AML-193 (cell line): ENCODE measurements at regions not wholly inside any gene's neighbourhood (a gene's known extent, or its start where the extent isn't known, plus 50 kb on each side); places are given as distances from the start of the nearest gene placed in this dataset.
"Not testable (repeated sequence)": the region's sequence is repeated elsewhere in the genome, so short reads cannot be mapped to it uniquely, and the experiment has no call there.

Experiments used
- DNase-seq, 2 experiments: peaks; one replicate each; lab custom pipeline; 2025; lab: John Stamatoyannopoulos, UW

DNA sequence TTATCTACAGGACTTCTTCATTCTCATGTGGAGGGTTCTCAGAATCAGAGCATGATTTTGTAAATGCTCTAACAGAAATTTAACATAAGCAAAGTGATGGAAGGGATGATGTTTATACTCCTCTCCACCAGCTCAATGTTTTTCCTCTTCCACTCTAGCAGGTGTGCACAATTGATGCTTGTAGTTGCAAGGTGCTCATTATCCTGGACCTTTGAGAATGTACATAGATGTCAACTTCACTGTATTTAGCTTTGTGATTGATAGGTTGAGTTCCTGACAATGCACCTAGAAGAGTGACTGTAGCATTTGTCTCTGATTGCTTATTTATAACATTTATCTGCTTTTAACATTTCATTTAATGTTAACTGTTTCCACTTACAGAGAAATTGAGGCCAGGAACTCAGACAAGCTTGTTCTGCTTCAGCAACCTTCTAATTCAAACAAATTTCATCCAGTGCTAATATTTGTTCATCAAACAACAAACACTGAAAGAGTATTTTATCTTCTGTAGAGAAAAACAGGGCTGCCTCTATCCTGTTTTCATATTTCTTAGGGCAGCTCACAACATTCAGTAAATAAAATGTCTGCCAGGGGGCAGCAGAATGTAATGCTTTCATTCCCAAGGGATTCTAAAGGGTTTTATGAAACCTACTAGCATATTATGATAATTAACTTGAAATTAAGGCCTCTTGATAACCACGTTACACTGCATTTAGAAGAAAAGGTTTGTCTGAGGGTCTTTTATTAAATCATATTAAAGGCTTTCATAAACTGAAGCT is 127.9 kb upstream of the NOL4 start:
- DNase-seq: no peak

DNA sequence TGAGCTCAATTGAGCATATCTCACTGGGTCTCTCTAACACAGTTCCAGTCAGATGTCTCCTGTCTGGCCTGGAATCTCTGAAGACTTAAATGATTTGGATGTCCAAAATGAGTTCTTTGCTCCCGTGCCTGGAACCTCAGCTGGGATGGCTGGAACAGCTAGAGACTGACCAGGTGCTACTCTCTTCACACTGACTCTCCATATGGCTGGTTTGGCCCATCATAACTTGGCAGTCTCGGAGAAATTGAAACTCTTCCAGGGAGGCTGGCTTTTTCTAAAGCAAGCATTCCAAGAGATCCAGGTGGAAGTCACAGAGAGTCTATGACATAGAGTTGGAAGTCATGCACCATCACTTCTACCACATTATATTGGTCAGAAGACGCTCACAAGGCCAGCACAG is 129.6 kb upstream of the NOL4 start:
- DNase-seq: no peak

DNA sequence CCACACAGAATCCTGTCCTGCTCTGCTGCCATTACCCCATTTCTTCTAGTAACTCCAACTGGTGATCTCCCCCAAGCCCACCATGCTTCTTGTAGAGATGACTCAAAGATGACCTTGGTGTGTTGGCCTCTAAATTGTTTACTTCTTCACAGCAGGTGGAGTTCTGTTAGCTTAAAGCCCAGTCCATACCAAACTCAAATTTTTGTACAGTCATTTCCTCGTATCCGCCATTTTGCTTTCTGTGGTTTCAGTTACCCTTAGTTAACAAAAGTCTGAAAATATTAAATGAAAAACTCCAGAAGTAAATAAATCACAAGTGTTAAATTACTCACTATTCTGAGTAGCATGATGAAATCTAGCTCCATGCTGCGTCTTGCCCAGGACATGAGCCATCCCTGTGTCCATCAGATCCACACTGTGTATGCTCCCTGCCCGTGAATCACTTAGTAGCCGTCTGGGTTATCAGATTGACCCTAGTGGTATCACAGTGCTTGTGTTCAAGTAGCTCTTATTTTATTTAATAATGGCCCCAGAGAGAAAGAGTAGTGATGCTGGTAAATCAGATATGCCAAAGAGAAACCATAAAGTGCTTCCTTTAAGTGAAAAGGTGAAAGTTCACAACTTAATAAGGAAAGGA is 133.3 kb upstream of the NOL4 start:
- DNase-seq: no peak

DNA sequence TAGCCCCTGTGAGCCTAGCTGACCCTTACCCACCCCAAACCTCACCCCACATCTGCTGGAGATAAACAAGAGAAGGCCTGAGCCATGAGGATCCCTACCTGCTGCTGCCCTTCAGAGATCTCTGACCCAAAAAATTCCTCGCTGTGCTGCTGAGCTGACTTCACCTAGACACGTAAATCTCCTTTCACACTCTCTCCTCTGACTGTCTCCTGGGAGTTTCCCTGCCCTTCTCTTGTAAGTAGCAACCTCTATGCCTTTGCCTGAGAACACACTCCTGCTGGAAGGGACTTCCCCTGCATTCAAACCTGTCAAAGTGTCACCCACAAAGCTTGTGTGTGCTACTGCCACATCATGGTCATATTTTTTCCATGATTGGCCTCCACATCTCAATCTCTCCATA is 134.2 kb upstream of the NOL4 start:
- no peak for DNase-seq

DNA sequence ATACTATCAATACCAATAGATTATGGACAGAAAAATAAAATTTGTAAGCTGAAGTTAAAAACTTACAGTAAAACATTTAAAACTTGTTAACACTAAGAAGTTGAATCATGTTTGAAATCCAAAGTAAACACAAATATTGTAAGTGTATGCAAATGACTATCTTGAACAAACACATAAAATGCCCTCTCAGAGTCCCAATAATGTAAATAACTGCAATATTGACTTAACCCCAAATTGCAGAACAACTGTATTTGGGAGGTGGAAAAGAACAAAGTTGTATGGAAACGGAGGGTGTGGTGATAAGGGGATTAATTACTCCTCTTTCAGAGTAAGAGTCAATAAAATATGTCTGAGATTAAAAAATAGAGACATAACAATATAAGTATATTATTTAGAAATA is 140.0 kb upstream of the NOL4 start:
- DNase-seq: no peak

DNA sequence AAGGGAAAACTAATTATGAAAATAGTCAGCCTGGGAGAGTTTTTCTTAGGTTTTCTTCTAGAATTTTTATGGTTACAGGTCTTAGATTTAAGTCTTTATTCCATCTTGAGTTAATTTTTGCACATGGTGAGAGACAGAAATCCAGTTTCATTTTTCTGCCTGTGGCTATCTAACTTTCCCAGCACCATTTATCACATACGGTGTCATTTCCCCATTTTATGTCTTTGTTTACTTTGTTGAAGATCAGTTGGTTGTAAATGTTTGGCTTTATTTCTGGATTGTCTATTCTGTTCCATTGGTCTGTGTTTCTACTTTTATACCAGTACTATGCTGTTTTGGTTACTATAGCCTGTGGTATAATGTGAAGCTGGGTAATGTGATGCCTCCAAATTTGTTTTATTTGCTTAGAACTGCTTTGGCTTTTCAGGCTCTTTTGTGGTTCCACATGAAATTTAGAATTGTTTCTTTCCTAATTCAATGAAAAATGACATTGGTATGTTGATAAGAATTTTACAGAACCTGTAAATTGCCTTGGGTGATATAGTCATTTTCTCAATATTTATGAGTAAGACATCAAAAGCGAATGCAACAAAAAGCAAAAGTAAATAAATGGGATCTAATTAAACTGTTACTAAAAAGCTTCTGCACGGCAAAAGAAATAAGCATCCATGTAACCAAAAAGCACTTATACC is 146.1 kb upstream of the NOL4 start:
- DNase-seq: no peak

DNA sequence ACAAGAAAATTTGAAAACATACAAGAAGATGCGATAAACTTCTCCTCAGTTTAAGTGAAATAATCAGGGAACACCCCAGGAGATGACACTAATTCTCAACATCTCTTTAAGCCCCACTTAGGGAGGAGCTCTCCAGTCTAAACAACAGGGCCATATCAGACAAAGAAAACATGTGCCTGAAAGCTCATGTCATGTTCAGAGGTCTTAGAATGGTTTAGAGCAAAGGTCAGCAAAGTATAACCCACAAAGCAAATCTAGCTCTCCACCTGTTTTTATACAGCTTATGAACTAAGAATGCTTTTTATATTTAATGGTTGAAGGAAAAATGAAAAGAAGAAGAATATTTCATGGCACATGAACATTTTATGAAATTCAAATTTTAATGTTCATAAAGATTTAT is 155.6 kb upstream of the NOL4 start:
- no peak for DNase-seq

DNA sequence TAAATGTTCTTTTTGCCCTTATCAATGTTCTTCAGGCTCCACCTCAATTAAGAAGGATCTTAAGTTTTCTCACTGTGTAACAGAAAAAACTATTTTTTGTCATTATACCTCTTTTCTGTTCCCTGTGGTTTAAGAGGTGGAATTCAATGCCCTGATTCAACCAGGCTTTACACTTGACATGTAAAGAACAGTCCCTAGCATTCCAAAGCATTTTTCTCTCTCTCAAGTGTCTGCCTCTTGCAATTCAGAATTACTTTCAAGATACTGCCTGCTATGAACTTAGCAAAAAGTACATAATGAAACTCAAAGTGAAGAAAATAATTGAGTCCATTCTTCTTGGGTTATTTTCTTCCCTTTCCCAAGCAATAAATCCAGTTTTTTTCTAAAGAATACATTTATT is 160.6 kb upstream of the NOL4 start:
- DNase-seq: no peak

DNA sequence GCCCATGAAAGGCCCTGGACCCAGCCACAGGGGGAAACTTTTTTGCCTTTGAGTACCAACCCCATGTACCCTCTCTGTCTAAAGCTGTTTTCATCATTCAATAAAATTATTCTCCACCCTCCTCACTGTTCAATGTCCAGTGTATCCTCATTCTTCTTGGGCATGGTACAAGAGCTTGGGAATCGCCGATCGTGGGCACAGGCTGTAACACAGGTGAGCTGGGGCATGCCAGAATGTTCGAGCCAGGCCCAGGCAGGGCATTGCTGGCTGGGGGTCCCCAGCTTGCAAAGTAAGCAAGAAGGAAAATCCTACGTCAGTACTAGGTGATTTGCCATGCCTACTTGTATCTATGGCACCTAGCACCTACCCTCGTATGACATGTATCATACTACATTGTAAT is 162.1 kb upstream of the NOL4 start:
- DNase-seq: no peak

DNA sequence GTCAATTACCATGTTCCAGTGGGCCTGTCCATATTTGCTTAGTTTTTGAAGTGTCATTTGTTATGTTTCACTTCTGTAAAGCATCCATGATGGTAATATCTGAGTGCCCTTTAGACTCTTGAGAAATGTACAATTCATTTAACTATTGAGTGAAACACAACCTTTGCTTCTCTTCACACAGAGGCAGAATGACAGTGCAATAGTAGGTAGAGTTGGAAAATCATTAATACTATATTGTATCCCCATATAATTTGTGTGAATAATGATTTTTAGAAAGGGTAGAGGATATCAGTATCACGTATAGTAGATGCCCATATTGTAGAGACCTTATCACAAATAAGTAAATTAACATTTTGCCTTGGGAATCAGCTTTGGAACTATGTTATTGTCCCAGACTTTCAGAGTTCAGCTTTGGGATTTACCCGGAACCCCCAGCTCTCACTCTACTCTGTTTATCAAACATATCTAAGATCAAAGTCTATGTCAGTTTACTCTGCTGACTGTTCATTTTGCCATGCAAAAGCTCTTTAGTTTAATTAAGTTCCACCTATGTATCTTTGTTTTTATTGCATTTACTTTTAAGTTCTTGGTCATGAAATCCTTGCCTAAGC is 172.7 kb upstream of the NOL4 start:
- DNase-seq: no peak

DNA sequence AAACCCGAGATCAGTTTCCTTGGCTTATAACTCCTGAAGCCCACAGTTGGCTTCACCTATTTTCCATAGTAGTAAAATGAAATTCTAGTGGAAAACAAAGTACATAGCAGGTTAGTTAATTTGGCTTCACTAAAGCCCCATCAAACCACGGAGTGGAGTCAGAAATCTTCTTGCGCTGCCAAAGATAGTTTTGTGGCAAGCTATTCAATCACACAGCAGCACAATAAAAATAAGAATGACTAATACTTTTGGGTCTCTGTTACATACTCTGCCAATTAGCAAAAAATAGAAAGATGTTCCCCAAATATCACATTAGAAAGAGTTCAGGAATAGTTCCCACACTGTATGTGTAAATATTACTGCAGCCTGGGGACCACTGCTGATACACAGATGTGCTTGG is 175.2 kb upstream of the NOL4 start:
- DNase-seq: no peak

DNA sequence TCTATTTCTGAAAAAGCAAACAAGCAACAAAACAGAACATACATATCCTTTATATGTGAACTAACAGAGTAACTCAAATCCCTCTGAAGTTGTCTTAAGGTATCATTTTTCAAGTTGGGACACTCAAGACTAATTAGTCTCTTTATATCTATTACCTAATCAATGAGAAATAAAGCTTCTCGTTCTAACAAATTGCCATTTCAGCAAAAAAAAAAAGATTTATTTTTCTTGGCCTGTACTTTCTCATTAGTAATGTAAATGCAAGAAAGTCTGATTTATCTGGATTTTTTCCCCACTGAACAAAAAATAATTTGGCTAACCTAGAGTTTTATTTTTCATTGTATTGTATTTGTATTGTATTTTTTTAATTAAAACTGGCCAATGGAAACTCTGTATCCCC is 176.1 kb upstream of the NOL4 start:
- no peak for DNase-seq

DNA sequence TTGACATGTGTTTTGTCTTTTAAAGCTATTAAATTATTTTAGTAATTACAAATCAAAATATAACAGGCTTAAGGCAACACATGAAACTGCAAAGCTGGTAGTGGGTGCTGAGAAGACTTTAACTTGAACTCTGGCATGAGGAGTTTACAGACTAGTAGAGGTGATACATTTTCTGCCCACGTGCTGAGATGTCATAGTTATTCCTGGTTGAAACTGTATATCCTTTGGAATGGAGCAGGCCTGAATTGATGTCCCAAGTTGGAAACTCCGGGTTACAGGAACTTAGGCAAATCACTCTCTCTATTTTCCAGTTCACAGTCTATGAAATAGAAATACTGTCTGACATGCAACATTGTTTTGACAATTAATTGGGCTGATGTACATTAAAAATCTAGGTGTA is 177.1 kb upstream of the NOL4 start:
- DNase-seq: no peak

DNA sequence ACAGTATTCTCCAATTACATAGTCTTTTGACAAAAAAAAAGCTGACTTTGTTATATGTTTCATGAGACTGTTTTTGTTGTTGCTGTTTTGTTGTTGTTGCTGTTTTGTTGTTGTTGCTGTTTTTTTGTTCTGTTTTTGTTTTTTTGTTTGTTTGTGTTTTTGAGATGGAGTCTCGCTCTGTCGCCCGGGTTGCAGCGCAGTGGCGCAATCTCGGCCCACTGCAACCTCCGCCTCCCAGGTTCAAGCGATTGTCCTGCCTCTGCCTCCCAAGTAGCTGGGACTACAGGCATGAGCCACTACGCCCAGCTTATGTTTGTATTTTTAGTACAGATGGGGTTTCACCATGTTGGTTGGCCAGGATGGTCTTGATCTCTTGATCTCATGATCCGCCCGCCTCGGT is 182.8 kb upstream of the NOL4 start:
- not testable (repeated sequence) for DNase-seq

DNA sequence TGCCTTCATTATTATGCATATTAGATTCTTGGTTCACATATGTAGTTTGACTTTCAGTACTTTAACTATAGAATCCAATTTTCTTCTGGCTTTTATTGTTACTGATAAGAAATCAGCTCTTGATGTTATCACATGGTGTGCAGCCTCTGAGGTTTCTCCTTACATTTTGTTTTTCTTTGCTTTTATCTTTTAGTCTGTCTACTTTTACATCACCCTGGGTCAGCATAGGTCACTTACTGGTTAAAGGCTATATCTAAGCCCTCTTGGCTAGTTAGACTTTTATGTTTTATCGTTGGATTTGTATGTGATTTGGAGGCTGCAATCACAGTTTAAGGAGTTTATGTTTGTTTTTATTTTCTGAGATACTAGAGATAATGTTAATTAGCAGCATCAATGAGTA is 187.2 kb upstream of the NOL4 start:
- no peak for DNase-seq

DNA sequence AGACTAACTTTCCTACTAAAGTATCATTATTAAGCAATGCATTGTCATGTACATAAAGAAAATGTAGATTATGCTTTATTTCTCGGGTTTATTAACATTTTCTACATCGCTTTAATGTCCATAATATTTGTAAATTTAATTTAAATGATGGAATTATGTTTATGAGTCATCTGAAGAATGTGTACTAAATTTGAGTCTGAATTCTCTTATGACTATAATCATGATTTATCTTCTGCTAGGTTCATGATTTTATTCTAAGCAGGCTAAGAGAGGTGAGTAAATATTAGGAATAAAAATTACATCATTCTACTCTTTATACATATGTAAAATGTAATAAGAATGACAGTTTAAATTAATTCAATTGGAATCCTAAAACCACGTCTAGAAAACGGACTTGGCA is 206.3 kb upstream of the NOL4 start:
- DNase-seq: no peak

DNA sequence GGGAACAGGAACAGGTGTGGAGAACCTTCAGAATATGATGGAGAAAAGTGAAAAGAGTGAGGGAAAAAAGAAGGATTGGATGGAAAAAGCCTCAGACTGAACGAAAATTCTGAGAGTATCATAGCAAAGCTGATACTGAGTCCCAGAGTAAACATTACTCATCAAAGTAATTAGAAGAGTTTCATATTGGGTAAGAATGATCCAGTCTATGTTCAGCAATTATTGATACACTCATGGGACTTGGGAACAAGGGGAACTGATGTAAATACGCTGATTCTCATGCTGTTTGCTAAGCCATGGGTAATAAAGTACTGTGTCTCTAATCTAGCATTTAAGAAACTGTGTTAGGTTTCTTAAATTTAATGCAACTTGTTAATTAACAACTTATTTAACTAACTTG is 219.9 kb upstream of the NOL4 start:
- no peak for DNase-seq

DNA sequence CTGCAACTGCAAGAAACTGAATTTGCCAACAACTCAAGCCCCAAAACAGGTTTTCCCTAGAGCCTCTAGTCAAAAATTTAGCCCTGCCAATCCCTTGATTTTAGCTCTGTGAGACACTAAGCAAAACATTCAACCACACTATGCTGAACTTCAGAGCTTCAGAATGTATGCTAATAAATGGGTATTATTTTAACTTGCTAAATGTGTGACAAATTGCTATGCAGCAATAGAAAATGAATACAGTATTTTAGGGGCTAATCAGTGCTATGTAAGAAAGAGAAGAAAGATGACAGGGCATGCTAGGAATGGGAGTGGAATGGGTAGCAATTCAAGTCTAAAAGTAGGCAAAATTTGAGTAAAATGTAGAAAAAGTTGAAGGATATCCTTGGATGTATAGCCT is 223.9 kb upstream of the NOL4 start:
- no peak for DNase-seq

DNA sequence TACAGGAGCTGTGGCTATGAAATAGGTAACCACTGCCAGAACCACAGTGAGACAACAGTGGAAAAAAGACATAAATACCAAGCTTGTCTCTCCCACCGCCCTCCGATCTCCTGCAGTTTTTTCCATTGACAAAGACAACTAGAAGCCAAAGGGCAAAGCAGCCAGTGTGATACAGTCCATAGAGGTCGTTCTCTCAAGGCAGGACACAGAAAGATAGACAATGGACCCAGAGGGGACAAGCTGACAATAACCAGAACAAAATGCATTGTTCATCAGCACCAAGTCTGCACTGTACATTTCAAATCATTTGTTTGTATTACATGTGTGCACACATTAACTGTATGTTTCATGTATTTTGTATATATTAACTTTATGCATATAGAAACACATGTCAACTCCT is 233.0 kb upstream of the NOL4 start:
- no peak for DNase-seq

DNA sequence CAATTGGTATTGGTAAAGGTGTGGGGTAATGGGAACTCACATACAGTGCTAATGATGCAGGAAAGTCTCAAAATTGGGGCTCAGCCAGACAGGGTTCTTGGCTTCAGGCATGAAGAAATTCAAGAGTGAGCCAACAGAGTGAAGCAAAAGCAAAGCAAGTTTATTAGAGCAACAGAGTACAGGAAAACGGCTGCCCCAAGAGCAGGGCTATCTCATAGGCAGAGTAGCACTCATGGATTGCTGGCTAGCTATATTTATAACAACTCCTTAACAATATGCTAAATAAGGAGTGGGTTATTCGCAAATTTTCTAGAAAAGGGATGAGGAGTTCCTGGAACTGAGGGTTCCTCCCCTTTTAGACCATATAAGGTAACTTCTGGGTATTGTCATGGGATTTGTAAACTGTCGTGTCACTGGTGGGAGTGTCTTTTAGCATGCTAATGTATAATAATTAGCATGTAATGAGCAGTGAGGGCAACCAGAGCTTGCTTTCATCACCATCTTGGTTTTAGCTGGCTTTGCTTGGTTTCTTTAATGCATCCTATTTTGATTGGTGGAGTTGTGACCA is 233.8 kb upstream of the NOL4 start:
- no peak for DNase-seq

DNA sequence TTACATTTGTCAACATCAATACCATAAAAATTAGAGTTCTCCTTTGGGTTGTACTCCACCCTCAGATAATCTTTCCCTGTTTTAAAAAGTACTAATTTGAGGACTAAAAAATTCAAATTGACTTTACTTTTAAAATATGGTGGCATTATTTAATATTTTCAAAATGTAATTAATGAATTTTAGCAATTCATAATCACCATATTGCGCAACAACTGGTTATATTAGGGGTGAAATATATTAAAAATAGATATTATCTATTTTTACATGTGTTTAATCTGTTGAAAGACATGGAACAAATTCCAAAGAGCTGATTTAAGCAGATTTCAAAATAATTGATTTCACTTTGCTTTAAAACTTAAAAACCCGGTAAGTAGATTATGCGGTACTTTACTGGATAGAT is 236.6 kb upstream of the NOL4 start:
- DNase-seq: no peak

DNA sequence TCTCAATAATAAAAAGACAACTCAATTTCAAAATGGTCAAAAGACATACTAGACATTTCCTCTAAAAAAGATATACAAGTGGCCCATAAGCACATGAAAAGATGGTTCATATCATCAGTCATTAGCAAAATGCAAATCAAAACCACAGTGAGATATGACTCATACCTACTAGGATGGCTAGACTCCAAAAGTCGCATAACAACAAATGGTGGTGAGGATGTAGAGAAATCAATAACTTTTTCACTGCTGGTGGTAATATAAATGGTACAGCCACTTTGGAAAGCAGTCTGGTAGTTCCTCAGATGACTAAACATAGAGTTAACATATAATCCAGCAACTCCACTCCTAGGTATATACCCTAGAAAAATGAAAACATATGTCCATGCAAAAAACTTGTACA is 242.3 kb upstream of the NOL4 start:
- DNase-seq: no peak
